ENCODE measurements at regions not wholly inside any gene's neighbourhood (a gene's known extent, or its start where the extent isn't known, plus 50 kb on each side); places are given as distances from the start of the nearest gene placed in this dataset.

DNA sequence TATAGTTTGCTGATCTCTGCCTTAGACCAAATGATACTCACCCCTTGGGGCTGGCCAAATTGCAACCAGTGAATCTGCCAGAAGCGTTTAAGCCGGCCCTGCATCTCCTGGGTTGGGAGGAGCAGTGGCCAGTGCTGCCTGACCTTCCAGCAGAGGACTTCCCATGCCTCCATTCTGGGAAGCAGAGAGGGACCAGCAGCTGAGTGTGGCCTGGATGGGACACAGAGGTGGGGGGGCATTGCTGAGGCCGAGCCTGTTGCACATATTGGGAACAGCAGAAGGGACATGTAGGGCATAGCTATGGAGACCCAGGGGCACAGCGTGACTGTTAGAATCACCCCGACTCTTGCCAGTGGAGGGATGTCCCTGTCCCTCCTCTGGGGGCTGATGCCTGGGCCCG, 93.3 kb downstream of the CPZ start:
- Histone ChIP-seq H3K36me3 (ENCODE audit: control insufficient read depth in 2 of 2, extremely low read depth in 1 of 2, insufficient read depth in 2 of 2, low read length in 2 of 2) (no peaks in the 10 kb centered on the region), H3K27ac (ENCODE audit: control insufficient read depth, insufficient read depth, low read length) (no peak overlapping the region), H4K20me1 (ENCODE audit: control insufficient read depth, extremely low read depth, insufficient read depth, low read length) (no peaks in the 10 kb centered on the region), H2AFZ (ENCODE audit: control insufficient read depth, low read length) (no peak overlapping the region), H3K9me1 (ENCODE audit: control insufficient read depth, extremely low read depth, insufficient read depth, low read length) (no peaks in the 10 kb centered on the region), H3K4me2 (ENCODE audit: control insufficient read depth, extremely low read depth, insufficient read depth, low read depth, low read length) (no peak overlapping the region), H3K9me3 (ENCODE audit: control insufficient read depth, low read depth, low read length) (no peaks in the 10 kb centered on the region), H3K4me3 (ENCODE audit: control insufficient read depth in 2 of 3, extremely low read depth in 1 of 3, insufficient read depth in 2 of 3, low read depth in 1 of 3, low read length in 3 of 3) (no peak overlapping the region), H3K9ac (ENCODE audit: control insufficient read depth, extremely low read depth, insufficient read depth, low read length) (no peak overlapping the region), H3K79me2 (ENCODE audit: control insufficient read depth, insufficient read depth, low read length) (no peaks in the 10 kb centered on the region), H3K4me1 (ENCODE audit: control insufficient read depth, extremely low read depth, insufficient read depth, low read length) (no peaks in the 10 kb centered on the region), H3K27me3 (ENCODE audit: control insufficient read depth, extremely low read depth, insufficient read depth, low read length) (peaks cover 3% of the 10 kb centered on the region)
- no peak for DNase-seq (ENCODE audit: low read depth, low spot score)
- TF ChIP-seq CTCF (optimal IDR thresholded peaks at IDR 0.05 in 1 of 3, IDR thresholded peaks at IDR 0.05 in 1 of 3, conservative IDR thresholded peaks at IDR 0.05 in 1 of 3; ENCODE audit: extremely low read depth in 1 of 3, insufficient read depth in 2 of 3, low read length in 3 of 3) (no peak), EZH2 (IDR thresholded peaks at IDR 0.05; ENCODE audit: low read length) (no peak)
- FAIRE-seq, result no peak
- dilution Hi-C loops (cut with MboI; ENCODE audit: extremely low pct_ligation_motif_present, low sequenced_read_pairs), result no loop called here

- Histone ChIP-seq H4K20me1 (ENCODE audit: control insufficient read depth, extremely low read depth, insufficient read depth, low read length) (no peaks in the 10 kb centered on the region), H3K79me2 (ENCODE audit: control insufficient read depth, insufficient read depth, low read length) (no peaks in the 10 kb centered on the region), H3K4me3 (ENCODE audit: control insufficient read depth in 2 of 3, extremely low read depth in 1 of 3, insufficient read depth in 2 of 3, low read depth in 1 of 3, low read length in 3 of 3) (no peak overlapping the region), H3K9me3 (ENCODE audit: control insufficient read depth, low read depth, low read length) (no peaks in the 10 kb centered on the region), H3K9ac (ENCODE audit: control insufficient read depth, extremely low read depth, insufficient read depth, low read length) (no peak overlapping the region), H3K36me3 (ENCODE audit: control insufficient read depth in 2 of 2, extremely low read depth in 1 of 2, insufficient read depth in 2 of 2, low read length in 2 of 2) (no peaks in the 10 kb centered on the region), H3K27me3 (ENCODE audit: control insufficient read depth, extremely low read depth, insufficient read depth, low read length) (peaks cover 3% of the 10 kb centered on the region), H3K4me1 (ENCODE audit: control insufficient read depth, extremely low read depth, insufficient read depth, low read length) (no peaks in the 10 kb centered on the region), H2AFZ (ENCODE audit: control insufficient read depth, low read length) (no peak overlapping the region), H3K9me1 (ENCODE audit: control insufficient read depth, extremely low read depth, insufficient read depth, low read length) (no peaks in the 10 kb centered on the region), H3K27ac (ENCODE audit: control insufficient read depth, insufficient read depth, low read length) (no peak overlapping the region), H3K4me2 (ENCODE audit: control insufficient read depth, extremely low read depth, insufficient read depth, low read depth, low read length) (no peak overlapping the region)
- no peak for FAIRE-seq
- dilution Hi-C loops (cut with MboI; ENCODE audit: extremely low pct_ligation_motif_present, low sequenced_read_pairs), result no loop called here
- TF ChIP-seq CTCF (optimal IDR thresholded peaks at IDR 0.05 in 1 of 3, IDR thresholded peaks at IDR 0.05 in 1 of 3, conservative IDR thresholded peaks at IDR 0.05 in 1 of 3; ENCODE audit: extremely low read depth in 1 of 3, insufficient read depth in 2 of 3, low read length in 3 of 3) (no peak), EZH2 (IDR thresholded peaks at IDR 0.05; ENCODE audit: low read length) (no peak)
- no peak for DNase-seq (ENCODE audit: low read depth, low spot score)
Observed at GRCh38 chr4:8683462-8683861, 90.9 kb downstream of the CPZ start.
